SK-N-SH (cell line): ENCODE measurements at regions not wholly inside any gene's neighbourhood (a gene's known extent, or its start where the extent isn't known, plus 50 kb on each side); places are given as distances from the start of the nearest gene placed in this dataset.

Source experiments
- FOXM1 ChIP-seq: IDR thresholded peaks from 2 replicates; pipeline ENCODE4 v1.4.0; 2012; ENCODE audit warnings: low read depth, mild to moderate bottlenecking
- JUND ChIP-seq: IDR thresholded peaks from 2 replicates; pipeline ENCODE4 v1.4.0; 2012
- MXI1 ChIP-seq: IDR thresholded peaks from 2 replicates; pipeline ENCODE4 v1.6.1; 2012; ENCODE audit warnings: mild to moderate bottlenecking, low read depth, low read length, improper control_type of control experiment
- NFIC ChIP-seq: IDR thresholded peaks from 2 replicates; pipeline ENCODE4 v1.4.0; 2012; ENCODE audit warnings: borderline replicate concordance
- SMC3 ChIP-seq: IDR thresholded peaks from 2 replicates; pipeline ENCODE4 v1.6.1; 2012; ENCODE audit warnings: low read depth, low read length, improper control_type of control experiment
- TAF1 ChIP-seq: IDR thresholded peaks from 2 replicates; pipeline ENCODE4 v1.6.1; 2012; ENCODE audit warnings: low read depth, mild to moderate bottlenecking, low read length, moderate library complexity, borderline replicate concordance
- YY1 ChIP-seq: IDR thresholded peaks from 2 replicates; pipeline ENCODE4 v1.4.0; 2012; ENCODE audit warnings: low read depth, mild to moderate bottlenecking
- TF ChIP-seq, protein P1 (sequence below): fragments of 200-600 bp; sonication (generic); IDR thresholded peaks from 2 replicates; pipeline ENCODE4 v1.6.1; 2017; ENCODE audit warnings: antibody characterized with exemption, mild to moderate bottlenecking, moderate library complexity

DNA sequence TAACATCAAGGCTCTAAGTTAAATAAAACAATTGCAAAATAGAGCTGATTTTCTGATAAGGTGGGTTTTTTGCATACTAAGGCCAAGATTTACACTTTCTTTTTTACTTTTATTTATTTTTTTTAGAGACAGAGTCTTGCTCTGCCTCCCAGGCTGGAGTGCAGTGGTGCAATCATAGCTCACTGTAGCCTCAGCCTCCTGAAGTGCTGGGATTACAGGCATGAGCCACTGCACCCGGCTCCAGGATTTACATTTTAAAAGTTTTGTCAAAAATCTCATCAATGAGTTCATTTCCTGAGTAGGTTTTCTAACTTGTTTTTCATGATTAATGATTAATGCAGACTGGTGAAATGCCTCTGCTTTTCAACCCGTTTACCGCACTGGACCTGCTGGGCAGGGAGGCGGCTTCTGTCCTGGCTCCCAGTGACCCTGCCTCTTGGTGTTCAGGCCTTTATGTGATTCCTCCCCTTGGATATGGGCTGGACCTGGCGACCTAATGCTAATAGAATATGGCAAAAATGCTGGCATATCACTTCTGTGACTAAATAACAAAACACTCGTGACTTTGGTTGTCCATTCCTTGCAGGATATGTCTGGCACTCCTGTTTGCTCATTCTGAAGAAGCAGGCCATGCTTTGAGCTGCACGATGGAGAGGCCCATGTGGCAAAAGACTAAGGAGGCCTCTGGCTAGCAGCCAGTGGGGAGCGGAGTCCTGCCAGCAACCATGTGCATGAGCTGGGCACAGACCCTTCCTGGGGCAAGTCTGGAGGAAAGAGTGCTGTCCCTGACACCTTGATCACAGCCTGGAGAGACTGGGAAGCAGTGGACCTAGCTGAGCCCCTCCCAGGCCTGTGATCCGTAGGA, 72.2 kb upstream of the PTCH1 start:
- TF ChIP-seq, protein P1, sequence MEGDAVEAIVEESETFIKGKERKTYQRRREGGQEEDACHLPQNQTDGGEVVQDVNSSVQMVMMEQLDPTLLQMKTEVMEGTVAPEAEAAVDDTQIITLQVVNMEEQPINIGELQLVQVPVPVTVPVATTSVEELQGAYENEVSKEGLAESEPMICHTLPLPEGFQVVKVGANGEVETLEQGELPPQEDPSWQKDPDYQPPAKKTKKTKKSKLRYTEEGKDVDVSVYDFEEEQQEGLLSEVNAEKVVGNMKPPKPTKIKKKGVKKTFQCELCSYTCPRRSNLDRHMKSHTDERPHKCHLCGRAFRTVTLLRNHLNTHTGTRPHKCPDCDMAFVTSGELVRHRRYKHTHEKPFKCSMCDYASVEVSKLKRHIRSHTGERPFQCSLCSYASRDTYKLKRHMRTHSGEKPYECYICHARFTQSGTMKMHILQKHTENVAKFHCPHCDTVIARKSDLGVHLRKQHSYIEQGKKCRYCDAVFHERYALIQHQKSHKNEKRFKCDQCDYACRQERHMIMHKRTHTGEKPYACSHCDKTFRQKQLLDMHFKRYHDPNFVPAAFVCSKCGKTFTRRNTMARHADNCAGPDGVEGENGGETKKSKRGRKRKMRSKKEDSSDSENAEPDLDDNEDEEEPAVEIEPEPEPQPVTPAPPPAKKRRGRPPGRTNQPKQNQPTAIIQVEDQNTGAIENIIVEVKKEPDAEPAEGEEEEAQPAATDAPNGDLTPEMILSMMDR, result no peak
- no peak for TF ChIP-seq TAF1
- TF ChIP-seq SMC3, result no peak
- no peak for TF ChIP-seq MXI1
- no peak for TF ChIP-seq JUND
- no peak for TF ChIP-seq YY1
- no peak for TF ChIP-seq FOXM1
- TF ChIP-seq NFIC, result no peak
